ENCODE measurements at regions not wholly inside any gene's neighbourhood (a gene's known extent, or its start where the extent isn't known, plus 50 kb on each side); places are given as distances from the start of the nearest gene placed in this dataset.
A peak's percentile ranks its signal among the peaks of the same experiment; 100 is the strongest.

DNA sequence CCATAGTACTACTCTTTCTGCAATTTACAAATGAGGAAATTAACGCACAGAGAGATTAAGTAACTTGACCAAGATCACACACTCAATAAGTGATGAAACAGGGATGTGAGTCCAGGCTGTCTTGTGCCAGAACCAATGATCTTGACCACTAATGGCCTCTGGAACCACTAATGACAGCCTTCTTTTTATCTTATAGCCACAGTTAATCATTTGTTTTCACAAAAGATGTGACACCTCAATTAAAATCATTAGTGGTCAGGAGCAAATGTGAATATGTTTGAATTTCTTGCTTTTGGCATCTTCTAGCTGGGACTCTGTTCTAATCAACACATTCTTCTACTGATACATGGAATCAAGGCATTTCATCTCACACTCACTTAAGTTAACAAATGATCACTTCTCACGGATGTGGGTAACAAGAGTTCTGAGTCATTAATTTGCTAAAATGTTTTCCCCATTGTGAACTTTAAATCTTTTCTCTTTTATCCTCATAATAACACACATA is 102.7 kb upstream of the CD180 start:
- FAIRE-seq: no peak
- H3K9me1 ChIP-seq (ENCODE audit: control insufficient read depth, extremely low read depth, insufficient read depth, low read length): no peaks in the 10 kb centered on the region
- H4K20me1 ChIP-seq (ENCODE audit: control insufficient read depth, extremely low read depth, insufficient read depth, low read length): no peaks in the 10 kb centered on the region
- H2AFZ ChIP-seq (ENCODE audit: control insufficient read depth, low read length): no peak overlapping the region
- no peaks in the 10 kb centered on the region for H3K9me3 ChIP-seq (ENCODE audit: control insufficient read depth, low read depth, low read length)
- no peak for DNase-seq (ENCODE audit: low read depth, low spot score)
- H3K4me2 ChIP-seq (ENCODE audit: control insufficient read depth, extremely low read depth, insufficient read depth, low read depth, low read length): no peak overlapping the region
- no peaks in the 10 kb centered on the region for H3K27me3 ChIP-seq (ENCODE audit: control insufficient read depth, extremely low read depth, insufficient read depth, low read length)
- H3K36me3 ChIP-seq (ENCODE audit: control insufficient read depth in 2 of 2, extremely low read depth in 1 of 2, insufficient read depth in 2 of 2, low read length in 2 of 2): no peaks in the 10 kb centered on the region
- H3K4me3 ChIP-seq (ENCODE audit: control insufficient read depth in 2 of 3, extremely low read depth in 1 of 3, insufficient read depth in 2 of 3, low read depth in 1 of 3, low read length in 3 of 3): no peak overlapping the region
- no peak overlapping the region for H3K9ac ChIP-seq (ENCODE audit: control insufficient read depth, extremely low read depth, insufficient read depth, low read length)
- no peaks in the 10 kb centered on the region for H3K79me2 ChIP-seq (ENCODE audit: control insufficient read depth, insufficient read depth, low read length)
- no peak overlapping the region for H3K27ac ChIP-seq (ENCODE audit: control insufficient read depth, insufficient read depth, low read length)
- peaks cover 35% of the 10 kb centered on the region for H3K4me1 ChIP-seq (ENCODE audit: control insufficient read depth, extremely low read depth, insufficient read depth, low read length)
- dilution Hi-C loops (cut with MboI; ENCODE audit: extremely low pct_ligation_motif_present, low sequenced_read_pairs): no loop called here
- TF ChIP-seq, protein P1, sequence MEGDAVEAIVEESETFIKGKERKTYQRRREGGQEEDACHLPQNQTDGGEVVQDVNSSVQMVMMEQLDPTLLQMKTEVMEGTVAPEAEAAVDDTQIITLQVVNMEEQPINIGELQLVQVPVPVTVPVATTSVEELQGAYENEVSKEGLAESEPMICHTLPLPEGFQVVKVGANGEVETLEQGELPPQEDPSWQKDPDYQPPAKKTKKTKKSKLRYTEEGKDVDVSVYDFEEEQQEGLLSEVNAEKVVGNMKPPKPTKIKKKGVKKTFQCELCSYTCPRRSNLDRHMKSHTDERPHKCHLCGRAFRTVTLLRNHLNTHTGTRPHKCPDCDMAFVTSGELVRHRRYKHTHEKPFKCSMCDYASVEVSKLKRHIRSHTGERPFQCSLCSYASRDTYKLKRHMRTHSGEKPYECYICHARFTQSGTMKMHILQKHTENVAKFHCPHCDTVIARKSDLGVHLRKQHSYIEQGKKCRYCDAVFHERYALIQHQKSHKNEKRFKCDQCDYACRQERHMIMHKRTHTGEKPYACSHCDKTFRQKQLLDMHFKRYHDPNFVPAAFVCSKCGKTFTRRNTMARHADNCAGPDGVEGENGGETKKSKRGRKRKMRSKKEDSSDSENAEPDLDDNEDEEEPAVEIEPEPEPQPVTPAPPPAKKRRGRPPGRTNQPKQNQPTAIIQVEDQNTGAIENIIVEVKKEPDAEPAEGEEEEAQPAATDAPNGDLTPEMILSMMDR (optimal IDR thresholded peaks at IDR 0.05 in 1 of 3, IDR thresholded peaks at IDR 0.05 in 1 of 3, conservative IDR thresholded peaks at IDR 0.05 in 1 of 3; ENCODE audit: extremely low read depth in 1 of 3, insufficient read depth in 2 of 3, low read length in 3 of 3): no peak
- no peak for TF ChIP-seq EZH2 (IDR thresholded peaks at IDR 0.05; ENCODE audit: low read length)

GRCh38 chr5:67297802-67298532 is 101.4 kb upstream of the CD180 start:
- H3K4me2 ChIP-seq (ENCODE audit: control insufficient read depth, extremely low read depth, insufficient read depth, low read depth, low read length): no peak overlapping the region
- H4K20me1 ChIP-seq (ENCODE audit: control insufficient read depth, extremely low read depth, insufficient read depth, low read length): no peaks in the 10 kb centered on the region
- H3K4me1 ChIP-seq (ENCODE audit: control insufficient read depth, extremely low read depth, insufficient read depth, low read length): peaks cover 29% of the 10 kb centered on the region
- no peak overlapping the region for H2AFZ ChIP-seq (ENCODE audit: control insufficient read depth, low read length)
- H3K79me2 ChIP-seq (ENCODE audit: control insufficient read depth, insufficient read depth, low read length): no peaks in the 10 kb centered on the region
- no peaks in the 10 kb centered on the region for H3K27me3 ChIP-seq (ENCODE audit: control insufficient read depth, extremely low read depth, insufficient read depth, low read length)
- H3K9me1 ChIP-seq (ENCODE audit: control insufficient read depth, extremely low read depth, insufficient read depth, low read length): no peaks in the 10 kb centered on the region
- dilution Hi-C loops (cut with MboI; ENCODE audit: extremely low pct_ligation_motif_present, low sequenced_read_pairs): no loop called here
- H3K27ac ChIP-seq (ENCODE audit: control insufficient read depth, insufficient read depth, low read length): no peak overlapping the region
- no peaks in the 10 kb centered on the region for H3K9me3 ChIP-seq (ENCODE audit: control insufficient read depth, low read depth, low read length)
- TF ChIP-seq, protein P1 (optimal IDR thresholded peaks at IDR 0.05 in 1 of 3, IDR thresholded peaks at IDR 0.05 in 1 of 3, conservative IDR thresholded peaks at IDR 0.05 in 1 of 3; ENCODE audit: extremely low read depth in 1 of 3, insufficient read depth in 2 of 3, low read length in 3 of 3): no peak
- TF ChIP-seq EZH2 (IDR thresholded peaks at IDR 0.05; ENCODE audit: low read length): no peak
- no peak overlapping the region for H3K9ac ChIP-seq (ENCODE audit: control insufficient read depth, extremely low read depth, insufficient read depth, low read length)
- DNase-seq (ENCODE audit: low read depth, low spot score) (no peak), FAIRE-seq (peak; percentile 20)
- no peaks in the 10 kb centered on the region for H3K36me3 ChIP-seq (ENCODE audit: control insufficient read depth in 2 of 2, extremely low read depth in 1 of 2, insufficient read depth in 2 of 2, low read length in 2 of 2)
- no peak overlapping the region for H3K4me3 ChIP-seq (ENCODE audit: control insufficient read depth in 2 of 3, extremely low read depth in 1 of 3, insufficient read depth in 2 of 3, low read depth in 1 of 3, low read length in 3 of 3)
